ENCODE measurements at regions not wholly inside any gene's neighbourhood (a gene's known extent, or its start where the extent isn't known, plus 50 kb on each side); places are given as distances from the start of the nearest gene placed in this dataset.
"Not testable (repeated sequence)": the region's sequence is repeated elsewhere in the genome, so short reads cannot be mapped to it uniquely, and the experiment has no call there.

- DNase-seq (ENCODE audit: low spot score) (no peak), FAIRE-seq (no peak)
Measured at GRCh38 chr2:142718576-142719155, 158.8 kb upstream of the KYNU start.

GRCh38 chr2:142716463-142717242, 160.8 kb upstream of the KYNU start:
- FAIRE-seq (no peak), DNase-seq (ENCODE audit: low spot score) (no peak)

GRCh38 chr2:142714600-142714999, 162.9 kb upstream of the KYNU start:
- no peak for DNase-seq (ENCODE audit: low spot score)
- FAIRE-seq = no peak

- DNase-seq (ENCODE audit: low spot score) (no peak), FAIRE-seq (no peak)
Measured at GRCh38 chr2:142710336-142710735, 167.1 kb upstream of the KYNU start.

GRCh38 chr2:142707318-142707717, 170.1 kb upstream of the KYNU start:
- DNase-seq (ENCODE audit: low spot score) (no peak), FAIRE-seq (no peak)

- FAIRE-seq; DNase-seq (ENCODE audit: low spot score): not testable (repeated sequence)
Measured at GRCh38 chr2:142702397-142702796, 175.1 kb upstream of the KYNU start.

GRCh38 chr2:142695350-142696257, 181.9 kb upstream of the KYNU start:
- DNase-seq (ENCODE audit: low spot score); FAIRE-seq: not testable (repeated sequence)

- DNase-seq (ENCODE audit: low spot score) (no peak), FAIRE-seq (no peak)
Measured at GRCh38 chr2:142694282-142694681, 183.2 kb upstream of the KYNU start.

GRCh38 chr2:142693171-142693950, 184.1 kb upstream of the KYNU start:
- DNase-seq (ENCODE audit: low spot score) = no peak
- no peak for FAIRE-seq

GRCh38 chr2:142688856-142689605, 188.4 kb upstream of the KYNU start:
- FAIRE-seq = no peak
- no peak for DNase-seq (ENCODE audit: low spot score)

- FAIRE-seq (no peak), DNase-seq (ENCODE audit: low spot score) (no peak)
Measured at GRCh38 chr2:142687509-142687908, 190.0 kb upstream of the KYNU start.

GRCh38 chr2:142687075-142687474, 190.4 kb upstream of the KYNU start:
- FAIRE-seq = no peak
- DNase-seq (ENCODE audit: low spot score) = no peak

GRCh38 chr2:142684667-142685066, 192.8 kb upstream of the KYNU start:
- DNase-seq (ENCODE audit: low spot score) = no peak
- no peak for FAIRE-seq

GRCh38 chr2:142682528-142682927, 194.9 kb upstream of the KYNU start:
- DNase-seq (ENCODE audit: low spot score) = no peak
- no peak for FAIRE-seq

GRCh38 chr2:142681952-142682351, 195.5 kb upstream of the KYNU start:
- DNase-seq (ENCODE audit: low spot score) = no peak
- no peak for FAIRE-seq

GRCh38 chr2:142678164-142678563, 199.3 kb upstream of the KYNU start:
- DNase-seq (ENCODE audit: low spot score) (no peak), FAIRE-seq (no peak)

- FAIRE-seq (no peak), DNase-seq (ENCODE audit: low spot score) (no peak)
Measured at GRCh38 chr2:142675398-142675797, 202.1 kb upstream of the KYNU start.

GRCh38 chr2:142673836-142674235, 203.6 kb upstream of the KYNU start:
- FAIRE-seq = no peak

GRCh38 chr2:142672698-142673097, 204.8 kb upstream of the KYNU start:
- no peak for DNase-seq (ENCODE audit: low spot score)
- FAIRE-seq = no peak

More at GRCh38 chr2:142673836-142674235, 203.6 kb upstream of the KYNU start:
- no peak for DNase-seq (ENCODE audit: low spot score)

GRCh38 chr2:142670362-142670761, 207.1 kb upstream of the KYNU start:
- DNase-seq (ENCODE audit: low spot score) (no peak), FAIRE-seq (no peak)
